Spinal cord (tissue), 9 donors: ENCODE measurements at regions not wholly inside any gene's neighbourhood (a gene's known extent, or its start where the extent isn't known, plus 50 kb on each side); places are given as distances from the start of the nearest gene placed in this dataset.

Experiments used
- DNase-seq, 6 donors: peaks; one replicate each; pipeline versions ENCODE4 v3.0.0 to v3.0.0-alpha.2; 2013 to 2015; ENCODE audit warnings: low spot score in 6 of 6, low read depth in 4 of 6
- H3K27ac ChIP-seq: one replicate; pipeline ENCODE4 v1.5.1; 2013; ENCODE audit warnings: low read depth, low read length, control low read depth
- H3K27me3 ChIP-seq: one replicate; pipeline ENCODE4 v1.6.1; 2013; ENCODE audit warnings: low read length; ENCODE audit not compliant: control insufficient read depth, insufficient read depth
- H3K36me3 ChIP-seq: one replicate; pipeline ENCODE4 v1.6.1; 2013; ENCODE audit warnings: low read length; ENCODE audit not compliant: control insufficient read depth, insufficient read depth
- H3K4me1 ChIP-seq: one replicate; pipeline ENCODE4 v1.6.1; 2013; ENCODE audit warnings: low read length; ENCODE audit not compliant: control insufficient read depth, insufficient read depth
- H3K4me3 ChIP-seq: one replicate; pipeline ENCODE4 v1.5.1; 2013; ENCODE audit warnings: low read depth, low read length, control low read depth
- H3K9me3 ChIP-seq: one replicate; pipeline ENCODE4 v1.6.1; 2013; ENCODE audit warnings: low read length; ENCODE audit not compliant: control insufficient read depth, insufficient read depth
- WGBS: methylation state at CpG from one replicate; pipeline ENCODE4 v1.1.5; 2013; ENCODE audit warnings: missing lambda C conversion rate; ENCODE audit not compliant: insufficient coverage; 5-methylcytosine and 5-hydroxymethylcytosine counted together
- donor health status: healthy.

GRCh38 chr13:102944821-102945220 is 99.0 kb downstream of the ERCC5 start:
- no peaks in the 10 kb centered on the region for H3K27me3 ChIP-seq
- no peak overlapping the region for H3K27ac ChIP-seq
- no peaks in the 10 kb centered on the region for H3K4me1 ChIP-seq
- no peak for DNase-seq
- H3K36me3 ChIP-seq = no peaks in the 10 kb centered on the region
- no peak overlapping the region for H3K4me3 ChIP-seq
- WGBS = no CpG with 5 or more reads among the region's 2 CpGs
- no peaks in the 10 kb centered on the region for H3K9me3 ChIP-seq

- Histone ChIP-seq H3K36me3 (no peaks in the 10 kb centered on the region), H3K27ac (no peak overlapping the region), H3K27me3 (no peaks in the 10 kb centered on the region), H3K4me3 (no peak overlapping the region), H3K4me1 (no peaks in the 10 kb centered on the region), H3K9me3 (no peaks in the 10 kb centered on the region)
- no peak for DNase-seq
- WGBS = no CpG with 5 or more reads among the region's 1 CpG
These were observed 94.9 kb downstream of the ERCC5 start for GRCh38 chr13:102940770-102941169.

GRCh38 chr13:102940143-102940542 is 94.3 kb downstream of the ERCC5 start:
- no peaks in the 10 kb centered on the region for H3K27me3 ChIP-seq
- H3K4me1 ChIP-seq = no peaks in the 10 kb centered on the region
- no peak for DNase-seq
- 78% methylated on average over 2 of the region's 5 CpGs for WGBS
- H3K27ac ChIP-seq = no peak overlapping the region
- no peaks in the 10 kb centered on the region for H3K9me3 ChIP-seq
- H3K4me3 ChIP-seq = no peak overlapping the region
- no peaks in the 10 kb centered on the region for H3K36me3 ChIP-seq

GRCh38 chr13:102935896-102936321 is 90.1 kb downstream of the ERCC5 start:
- Histone ChIP-seq H3K27ac (no peak overlapping the region), H3K9me3 (no peaks in the 10 kb centered on the region), H3K27me3 (no peaks in the 10 kb centered on the region), H3K4me3 (no peak overlapping the region), H3K36me3 (no peaks in the 10 kb centered on the region), H3K4me1 (no peaks in the 10 kb centered on the region)
- 14% methylated on average over 1 of the region's 2 CpGs for WGBS
- peak in 2 of 6 donors; percentile 19 to 51 for DNase-seq

- Histone ChIP-seq H3K4me1 (no peaks in the 10 kb centered on the region), H3K9me3 (no peaks in the 10 kb centered on the region), H3K36me3 (no peaks in the 10 kb centered on the region), H3K27me3 (no peaks in the 10 kb centered on the region), H3K27ac (no peak overlapping the region), H3K4me3 (no peak overlapping the region)
- no peak for DNase-seq
- 84% methylated on average over 3 of the region's 3 CpGs for WGBS
These were observed 87.7 kb downstream of the ERCC5 start for GRCh38 chr13:102933523-102933922.

- H3K4me3 ChIP-seq = no peak overlapping the region
- no peaks in the 10 kb centered on the region for H3K9me3 ChIP-seq
- no peak for DNase-seq
- 95% methylated on average over 5 of the region's 6 CpGs for WGBS
- no peaks in the 10 kb centered on the region for H3K27me3 ChIP-seq
- no peaks in the 10 kb centered on the region for H3K36me3 ChIP-seq
- no peak overlapping the region for H3K27ac ChIP-seq
- no peaks in the 10 kb centered on the region for H3K4me1 ChIP-seq
These were observed 87.3 kb downstream of the ERCC5 start for GRCh38 chr13:102933122-102933521.

GRCh38 chr13:102932331-102932730 is 86.5 kb downstream of the ERCC5 start:
- H3K4me3 ChIP-seq = no peak overlapping the region
- H3K9me3 ChIP-seq = no peaks in the 10 kb centered on the region
- DNase-seq = no peak
- H3K4me1 ChIP-seq = no peaks in the 10 kb centered on the region
- WGBS = no CpG with 5 or more reads among the region's 4 CpGs
- no peaks in the 10 kb centered on the region for H3K27me3 ChIP-seq
- no peak overlapping the region for H3K27ac ChIP-seq
- no peaks in the 10 kb centered on the region for H3K36me3 ChIP-seq

- H3K27ac ChIP-seq = no peak overlapping the region
- no peaks in the 10 kb centered on the region for H3K27me3 ChIP-seq
- H3K4me1 ChIP-seq = no peaks in the 10 kb centered on the region
- WGBS = 76% methylated on average over 3 of the region's 3 CpGs
- no peaks in the 10 kb centered on the region for H3K9me3 ChIP-seq
- DNase-seq = no peak
- no peak overlapping the region for H3K4me3 ChIP-seq
- no peaks in the 10 kb centered on the region for H3K36me3 ChIP-seq
These were observed 84.7 kb downstream of the ERCC5 start for GRCh38 chr13:102930566-102930965.

GRCh38 chr13:102928941-102929675 is 83.3 kb downstream of the ERCC5 start:
- no peak for DNase-seq
- H3K4me1 ChIP-seq = no peaks in the 10 kb centered on the region
- 85% methylated on average over 6 of the region's 9 CpGs for WGBS
- H3K4me3 ChIP-seq = no peak overlapping the region
- no peak overlapping the region for H3K27ac ChIP-seq
- H3K9me3 ChIP-seq = no peaks in the 10 kb centered on the region
- no peaks in the 10 kb centered on the region for H3K36me3 ChIP-seq
- no peaks in the 10 kb centered on the region for H3K27me3 ChIP-seq
